H1 (cell line): ENCODE measurements at regions not wholly inside any gene's neighbourhood (a gene's known extent, or its start where the extent isn't known, plus 50 kb on each side); places are given as distances from the start of the nearest gene placed in this dataset.

Experiments
- BCL11A ChIP-seq, 2 experiments: IDR thresholded peaks; one replicate each; pipeline ENCODE4 v1.6.1; 2011; ENCODE audit warnings: low read depth in 2 of 2, low read length in 2 of 2, mild to moderate bottlenecking in 2 of 2
- HDAC2 ChIP-seq, 2 experiments: fragments of 300-600 bp in 1 of 2; sonication (generic) in 1 of 2; IDR thresholded peaks; 2 replicates each; pipeline ENCODE4 v1.6.1; 2011 to 2012; ENCODE audit warnings: low read depth in 2 of 2, low read length in 2 of 2, mild to moderate bottlenecking in 2 of 2, moderate library complexity in 2 of 2, borderline replicate concordance in 1 of 2, inconsistent platforms in 1 of 2
- KDM5A ChIP-seq: fragments of 200-600 bp; IDR thresholded peaks from 2 replicates; pipeline ENCODE4 v1.7.1; 2012; ENCODE audit warnings: mild to moderate bottlenecking, low read length, inconsistent platforms, mixed read lengths
- SAP30 ChIP-seq: fragments of 300-600 bp; sonication (generic); IDR thresholded peaks from 2 replicates; pipeline ENCODE4 v1.7.1; 2012; ENCODE audit warnings: low read length, moderate library complexity, mild to moderate bottlenecking, inconsistent platforms; ENCODE audit not compliant: insufficient read depth, insufficient replicate concordance

DNA sequence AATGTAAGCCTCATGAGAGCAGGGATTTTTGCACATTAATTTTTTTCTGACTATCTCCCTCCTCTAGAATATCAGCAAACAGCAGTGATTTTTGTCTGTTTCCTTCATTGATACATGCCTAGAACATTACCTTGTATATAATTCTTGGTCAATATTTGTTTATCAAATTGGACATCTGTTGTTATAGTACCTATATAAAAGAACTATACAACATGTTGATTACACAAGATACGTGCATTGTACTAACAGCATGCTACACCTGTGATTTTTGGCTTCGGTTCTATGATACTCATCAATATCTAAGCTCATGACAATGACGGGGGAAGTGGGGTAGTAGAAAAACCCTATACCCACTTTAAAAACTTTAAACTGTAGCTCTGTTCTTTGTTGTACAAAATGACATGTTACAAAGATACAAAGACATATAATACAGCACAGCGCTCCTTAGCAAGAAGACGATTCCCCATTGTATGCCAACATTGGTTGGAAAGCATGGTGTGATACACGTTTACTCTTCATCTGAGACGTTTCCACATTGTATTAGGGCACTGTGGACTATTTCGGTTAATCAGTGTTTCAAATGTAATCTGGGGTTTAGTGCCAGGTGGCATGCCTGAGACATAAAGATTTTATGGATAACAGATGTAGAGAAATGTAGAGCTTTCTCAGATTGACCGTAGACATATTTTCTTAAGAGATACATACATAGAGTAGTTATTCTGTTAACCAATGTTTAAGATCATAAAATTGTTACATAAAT is 70.5 kb upstream of the FOXP2 start (continued):
- TF ChIP-seq HDAC2 (IDR thresholded peaks at IDR 0.05; ENCODE audit: borderline replicate concordance in 1 of 2, low read depth in 2 of 2, low read length in 2 of 2) (no peak), SAP30 (no peak), KDM5A (no peak), BCL11A (IDR thresholded peaks at IDR 0.05; ENCODE audit: low read depth in 2 of 2, low read length in 2 of 2) (no peak)
